Parathyroid adenoma (tissue), 2 donors: ENCODE measurements at regions not wholly inside any gene's neighbourhood (a gene's known extent, or its start where the extent isn't known, plus 50 kb on each side); places are given as distances from the start of the nearest gene placed in this dataset.

ENCODE experiments used
- H2AFZ ChIP-seq: fragments of 300-600 bp; sonication (generic); one replicate; pipeline ENCODE4 v1.7.0; 2017; ENCODE audit warnings: antibody characterized with exemption, mild to moderate bottlenecking
- H3K27ac ChIP-seq: fragments of 300-600 bp; sonication (generic); one replicate; pipeline ENCODE4 v1.7.0; 2017
- H3K27me3 ChIP-seq: fragments of 300-600 bp; sonication (generic); one replicate; pipeline ENCODE4 v1.7.0; 2017; ENCODE audit warnings: low read length; ENCODE audit not compliant: control insufficient read depth, insufficient read depth
- H3K36me3 ChIP-seq: fragments of 300-600 bp; sonication (generic); one replicate; pipeline ENCODE4 v1.7.0; 2017; ENCODE audit warnings: low read length; ENCODE audit not compliant: control insufficient read depth, insufficient read depth
- H3K4me1 ChIP-seq: fragments of 300-600 bp; sonication (generic); one replicate; pipeline ENCODE4 v1.7.0; 2017; ENCODE audit warnings: control low read depth
- H3K4me2 ChIP-seq: fragments of 300-600 bp; sonication (generic); one replicate; pipeline ENCODE4 v1.7.0; 2017; ENCODE audit warnings: low read length
- H3K4me3 ChIP-seq: fragments of 300-600 bp; sonication (generic); one replicate; pipeline ENCODE4 v1.7.0; 2017; ENCODE audit warnings: low read depth, low read length
- H3K79me2 ChIP-seq: fragments of 300-600 bp; sonication (generic); one replicate; pipeline ENCODE4 v1.7.0; 2017; ENCODE audit warnings: control low read depth
- H3K9ac ChIP-seq: fragments of 300-600 bp; sonication (generic); one replicate; pipeline ENCODE4 v1.7.0; 2017; ENCODE audit warnings: mild to moderate bottlenecking
- H3K9me3 ChIP-seq: fragments of 300-600 bp; sonication (generic); one replicate; pipeline ENCODE4 v1.7.0; 2017; ENCODE audit warnings: low read length; ENCODE audit not compliant: control insufficient read depth
- CTCF ChIP-seq: fragments of 300-600 bp; sonication (generic); IDR thresholded peaks from one replicate; pipeline ENCODE4 v1.7.0; 2017; ENCODE audit warnings: antibody characterized with exemption, mild to moderate bottlenecking
- donor health status: primary hyperparathyroidism.

- Histone ChIP-seq H3K79me2 (no peaks in the 10 kb centered on the region), H3K27ac (no peak overlapping the region), H3K27me3 (no peaks in the 10 kb centered on the region), H3K4me2 (no peak overlapping the region), H3K4me3 (no peak overlapping the region), H2AFZ (no peak overlapping the region), H3K4me1 (no peaks in the 10 kb centered on the region), H3K9me3 (no peaks in the 10 kb centered on the region), H3K9ac (no peak overlapping the region), H3K36me3 (no peaks in the 10 kb centered on the region)
- no peak for TF ChIP-seq CTCF
Measured at GRCh38 chr1:218494449-218494852, 149.3 kb downstream of the TGFB2 start.

GRCh38 chr1:218495931-218496330, 150.8 kb downstream of the TGFB2 start:
- Histone ChIP-seq H3K4me1 (no peaks in the 10 kb centered on the region), H3K36me3 (no peaks in the 10 kb centered on the region), H3K4me2 (no peak overlapping the region), H3K9me3 (no peaks in the 10 kb centered on the region), H3K27ac (no peak overlapping the region), H3K9ac (no peak overlapping the region), H3K27me3 (no peaks in the 10 kb centered on the region), H3K4me3 (no peak overlapping the region), H2AFZ (no peak overlapping the region), H3K79me2 (no peaks in the 10 kb centered on the region)
- TF ChIP-seq CTCF = no peak

GRCh38 chr1:218496561-218496960, 151.4 kb downstream of the TGFB2 start:
- Histone ChIP-seq H3K36me3 (no peaks in the 10 kb centered on the region), H3K27ac (no peak overlapping the region), H3K4me2 (no peak overlapping the region), H3K9ac (no peak overlapping the region), H3K4me1 (no peaks in the 10 kb centered on the region), H3K79me2 (no peaks in the 10 kb centered on the region), H3K9me3 (no peaks in the 10 kb centered on the region), H3K27me3 (no peaks in the 10 kb centered on the region), H3K4me3 (no peak overlapping the region), H2AFZ (no peak overlapping the region)
- TF ChIP-seq CTCF = no peak

- Histone ChIP-seq H3K27ac (no peak overlapping the region), H3K4me3 (no peak overlapping the region), H3K9ac (no peak overlapping the region)
Measured at GRCh38 chr1:218498056-218498938, 153.2 kb downstream of the TGFB2 start.

More at GRCh38 chr1:218498056-218498938, 153.2 kb downstream of the TGFB2 start:
- Histone ChIP-seq H3K4me1 (no peaks in the 10 kb centered on the region), H3K4me2 (no peak overlapping the region), H3K9me3 (no peaks in the 10 kb centered on the region), H2AFZ (no peak overlapping the region), H3K27me3 (no peaks in the 10 kb centered on the region), H3K36me3 (no peaks in the 10 kb centered on the region), H3K79me2 (no peaks in the 10 kb centered on the region)
- TF ChIP-seq CTCF = no peak
